ENCODE measurements at regions not wholly inside any gene's neighbourhood (a gene's known extent, or its start where the extent isn't known, plus 50 kb on each side); places are given as distances from the start of the nearest gene placed in this dataset.

- H3K9me3 ChIP-seq (ENCODE audit: control insufficient read depth in 1 of 2, low read length in 2 of 2) = no peaks in the 10 kb centered on the region
- H3K4me1 ChIP-seq (ENCODE audit: control insufficient read depth in 1 of 2, insufficient read depth in 2 of 2, low read length in 2 of 2) = no peaks in the 10 kb centered on the region
- no peak overlapping the region for H3K27ac ChIP-seq (ENCODE audit: low read depth, low read length)
- H3K4me3 ChIP-seq (ENCODE audit: low read depth in 1 of 2, low read length in 2 of 2) = no peak overlapping the region
- H3K9ac ChIP-seq (ENCODE audit: low read depth in 1 of 2, low read length in 2 of 2) = no peak overlapping the region
- H3K27me3 ChIP-seq (ENCODE audit: control insufficient read depth in 1 of 2, insufficient read depth in 2 of 2, low read length in 2 of 2) = no peaks in the 10 kb centered on the region
- H3K36me3 ChIP-seq (ENCODE audit: control insufficient read depth in 1 of 2, insufficient read depth in 2 of 2, low read length in 2 of 2) = no peaks in the 10 kb centered on the region
Measured at GRCh38 chr3:117109178-117109577, 399.6 kb downstream of the TUSC7 start.

DNA sequence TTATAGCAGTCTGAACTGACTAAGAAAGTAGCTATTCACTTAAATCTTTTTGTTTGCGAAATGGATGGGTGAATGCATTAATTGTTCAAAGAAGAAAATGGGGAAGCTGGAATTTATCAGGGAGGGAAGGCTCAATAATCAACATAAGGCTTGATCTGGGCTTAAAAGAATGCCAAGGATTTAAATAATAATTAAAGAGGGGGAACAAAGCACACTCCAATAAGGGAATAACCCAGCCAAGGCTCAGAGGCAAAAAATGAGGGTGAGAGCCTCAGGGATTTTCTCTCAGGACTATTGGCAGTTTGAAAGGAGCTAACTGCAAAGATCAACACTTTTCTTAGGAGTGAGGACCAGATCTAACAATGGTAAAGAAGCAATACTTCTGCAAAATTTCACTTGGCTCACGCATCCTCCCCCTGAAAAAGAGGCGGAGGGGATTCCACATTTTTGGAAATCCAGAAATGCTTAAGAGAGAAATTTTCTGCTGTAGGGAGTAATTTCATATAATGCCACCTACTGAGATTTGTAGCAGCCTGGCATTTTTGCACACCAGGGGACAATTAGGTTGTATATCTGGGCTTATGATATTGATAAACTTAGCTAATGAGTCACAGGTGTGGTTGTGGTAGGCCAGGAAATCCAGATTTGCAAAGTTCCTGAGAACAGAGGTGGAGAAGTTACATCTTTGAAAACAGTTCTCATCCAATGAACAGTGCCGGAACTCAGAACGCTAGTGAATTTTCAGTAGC is 405.1 kb downstream of the TUSC7 start:
- H3K27ac ChIP-seq (ENCODE audit: low read depth, low read length) = no peak overlapping the region
- no peaks in the 10 kb centered on the region for H3K36me3 ChIP-seq (ENCODE audit: control insufficient read depth in 1 of 2, insufficient read depth in 2 of 2, low read length in 2 of 2)
- no peak overlapping the region for H3K9ac ChIP-seq (ENCODE audit: low read depth in 1 of 2, low read length in 2 of 2)
- H3K4me1 ChIP-seq (ENCODE audit: control insufficient read depth in 1 of 2, insufficient read depth in 2 of 2, low read length in 2 of 2) = no peaks in the 10 kb centered on the region
- H3K4me3 ChIP-seq (ENCODE audit: low read depth in 1 of 2, low read length in 2 of 2) = no peak overlapping the region
- no peaks in the 10 kb centered on the region for H3K27me3 ChIP-seq (ENCODE audit: control insufficient read depth in 1 of 2, insufficient read depth in 2 of 2, low read length in 2 of 2)
- H3K9me3 ChIP-seq (ENCODE audit: control insufficient read depth in 1 of 2, low read length in 2 of 2) = no peaks in the 10 kb centered on the region

GRCh38 chr3:117117188-117117936 is 407.8 kb downstream of the TUSC7 start:
- Histone ChIP-seq H3K4me3 (ENCODE audit: low read depth in 1 of 2, low read length in 2 of 2) (no peak overlapping the region), H3K36me3 (ENCODE audit: control insufficient read depth in 1 of 2, insufficient read depth in 2 of 2, low read length in 2 of 2) (no peaks in the 10 kb centered on the region), H3K4me1 (ENCODE audit: control insufficient read depth in 1 of 2, insufficient read depth in 2 of 2, low read length in 2 of 2) (no peaks in the 10 kb centered on the region), H3K27ac (ENCODE audit: low read depth, low read length) (no peak overlapping the region), H3K9ac (ENCODE audit: low read depth in 1 of 2, low read length in 2 of 2) (no peak overlapping the region), H3K27me3 (ENCODE audit: control insufficient read depth in 1 of 2, insufficient read depth in 2 of 2, low read length in 2 of 2) (no peaks in the 10 kb centered on the region), H3K9me3 (ENCODE audit: control insufficient read depth in 1 of 2, low read length in 2 of 2) (no peaks in the 10 kb centered on the region)

DNA sequence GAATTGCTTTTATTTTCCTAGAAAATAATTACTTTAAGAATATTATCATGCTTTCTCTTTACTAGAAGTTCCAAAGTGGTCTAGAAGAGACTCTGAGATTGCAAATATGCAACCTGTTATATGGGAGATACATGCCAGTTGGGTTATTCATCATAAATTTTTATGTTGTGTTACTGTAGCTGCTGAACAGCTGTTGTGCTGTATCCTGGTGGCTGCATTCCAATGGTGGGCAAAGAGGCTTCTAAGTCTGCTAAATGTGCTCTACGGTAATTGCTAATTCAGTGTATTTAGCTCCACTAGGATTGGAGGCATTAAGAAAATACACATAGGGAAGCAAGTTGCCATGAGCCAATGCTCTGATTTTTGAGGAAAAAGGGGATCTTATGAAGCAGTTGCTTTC is 409.0 kb downstream of the TUSC7 start:
- H3K4me1 ChIP-seq (ENCODE audit: control insufficient read depth in 1 of 2, insufficient read depth in 2 of 2, low read length in 2 of 2) = no peaks in the 10 kb centered on the region
- no peaks in the 10 kb centered on the region for H3K27me3 ChIP-seq (ENCODE audit: control insufficient read depth in 1 of 2, insufficient read depth in 2 of 2, low read length in 2 of 2)
- no peak overlapping the region for H3K27ac ChIP-seq (ENCODE audit: low read depth, low read length)
- H3K9ac ChIP-seq (ENCODE audit: low read depth in 1 of 2, low read length in 2 of 2) = no peak overlapping the region
- no peaks in the 10 kb centered on the region for H3K36me3 ChIP-seq (ENCODE audit: control insufficient read depth in 1 of 2, insufficient read depth in 2 of 2, low read length in 2 of 2)
- H3K4me3 ChIP-seq (ENCODE audit: low read depth in 1 of 2, low read length in 2 of 2) = no peak overlapping the region
- no peaks in the 10 kb centered on the region for H3K9me3 ChIP-seq (ENCODE audit: control insufficient read depth in 1 of 2, low read length in 2 of 2)

DNA sequence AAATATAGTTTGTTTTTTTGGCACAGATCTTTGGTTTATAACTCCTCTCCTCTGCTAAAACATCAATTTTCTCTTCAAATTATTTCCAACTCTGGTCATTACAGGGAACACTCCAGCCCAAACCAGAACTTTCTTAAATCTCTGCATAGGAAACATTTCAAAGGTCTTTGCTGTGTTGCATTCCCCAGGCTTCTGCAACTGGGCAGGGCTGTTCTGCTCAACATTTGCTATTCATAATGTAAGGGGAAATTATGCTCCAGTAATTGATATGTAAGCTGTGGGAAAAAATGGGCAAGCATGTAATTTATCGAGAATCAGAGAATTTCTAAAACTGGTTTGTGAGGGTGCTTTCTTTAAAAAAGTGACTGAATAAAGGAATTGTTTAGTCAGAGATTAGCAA is 410.4 kb downstream of the TUSC7 start:
- no peaks in the 10 kb centered on the region for H3K4me1 ChIP-seq (ENCODE audit: control insufficient read depth in 1 of 2, insufficient read depth in 2 of 2, low read length in 2 of 2)
- no peak overlapping the region for H3K27ac ChIP-seq (ENCODE audit: low read depth, low read length)
- no peak overlapping the region for H3K9ac ChIP-seq (ENCODE audit: low read depth in 1 of 2, low read length in 2 of 2)
- no peaks in the 10 kb centered on the region for H3K27me3 ChIP-seq (ENCODE audit: control insufficient read depth in 1 of 2, insufficient read depth in 2 of 2, low read length in 2 of 2)
- no peaks in the 10 kb centered on the region for H3K36me3 ChIP-seq (ENCODE audit: control insufficient read depth in 1 of 2, insufficient read depth in 2 of 2, low read length in 2 of 2)
- H3K4me3 ChIP-seq (ENCODE audit: low read depth in 1 of 2, low read length in 2 of 2) = no peak overlapping the region
- no peaks in the 10 kb centered on the region for H3K9me3 ChIP-seq (ENCODE audit: control insufficient read depth in 1 of 2, low read length in 2 of 2)

GRCh38 chr3:117122609-117123008 is 413.0 kb downstream of the TUSC7 start:
- H3K27ac ChIP-seq (ENCODE audit: low read depth, low read length) = no peak overlapping the region
- H3K9me3 ChIP-seq (ENCODE audit: control insufficient read depth in 1 of 2, low read length in 2 of 2) = no peaks in the 10 kb centered on the region
- no peaks in the 10 kb centered on the region for H3K27me3 ChIP-seq (ENCODE audit: control insufficient read depth in 1 of 2, insufficient read depth in 2 of 2, low read length in 2 of 2)
- H3K4me3 ChIP-seq (ENCODE audit: low read depth in 1 of 2, low read length in 2 of 2) = no peak overlapping the region
- no peaks in the 10 kb centered on the region for H3K4me1 ChIP-seq (ENCODE audit: control insufficient read depth in 1 of 2, insufficient read depth in 2 of 2, low read length in 2 of 2)
- H3K9ac ChIP-seq (ENCODE audit: low read depth in 1 of 2, low read length in 2 of 2) = no peak overlapping the region
- H3K36me3 ChIP-seq (ENCODE audit: control insufficient read depth in 1 of 2, insufficient read depth in 2 of 2, low read length in 2 of 2) = no peaks in the 10 kb centered on the region

DNA sequence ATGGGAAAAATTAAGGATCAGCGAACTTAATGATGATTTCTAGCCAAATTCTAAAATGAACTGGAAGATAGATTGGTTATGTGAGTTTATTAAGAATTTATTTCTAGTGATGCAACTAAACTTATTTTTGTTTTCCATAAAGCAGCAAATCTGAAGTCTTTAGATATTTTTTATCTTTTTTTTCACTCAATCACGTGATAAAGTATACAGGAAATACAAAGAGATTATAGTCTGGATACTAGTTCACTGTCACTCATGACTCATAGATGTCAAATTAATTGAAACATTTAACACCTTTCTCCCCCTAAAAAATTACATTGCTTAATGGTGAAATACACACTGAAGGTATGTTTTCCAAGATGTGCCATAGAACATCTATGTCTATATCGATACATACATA is 416.9 kb downstream of the TUSC7 start:
- Histone ChIP-seq H3K27ac (ENCODE audit: low read depth, low read length) (no peak overlapping the region), H3K9me3 (ENCODE audit: control insufficient read depth in 1 of 2, low read length in 2 of 2) (no peaks in the 10 kb centered on the region), H3K27me3 (ENCODE audit: control insufficient read depth in 1 of 2, insufficient read depth in 2 of 2, low read length in 2 of 2) (no peaks in the 10 kb centered on the region), H3K4me3 (ENCODE audit: low read depth in 1 of 2, low read length in 2 of 2) (no peak overlapping the region), H3K9ac (ENCODE audit: low read depth in 1 of 2, low read length in 2 of 2) (no peak overlapping the region), H3K36me3 (ENCODE audit: control insufficient read depth in 1 of 2, insufficient read depth in 2 of 2, low read length in 2 of 2) (no peaks in the 10 kb centered on the region), H3K4me1 (ENCODE audit: control insufficient read depth in 1 of 2, insufficient read depth in 2 of 2, low read length in 2 of 2) (peaks cover 8 to 19% of the 10 kb centered on the region in 2 donors)

DNA sequence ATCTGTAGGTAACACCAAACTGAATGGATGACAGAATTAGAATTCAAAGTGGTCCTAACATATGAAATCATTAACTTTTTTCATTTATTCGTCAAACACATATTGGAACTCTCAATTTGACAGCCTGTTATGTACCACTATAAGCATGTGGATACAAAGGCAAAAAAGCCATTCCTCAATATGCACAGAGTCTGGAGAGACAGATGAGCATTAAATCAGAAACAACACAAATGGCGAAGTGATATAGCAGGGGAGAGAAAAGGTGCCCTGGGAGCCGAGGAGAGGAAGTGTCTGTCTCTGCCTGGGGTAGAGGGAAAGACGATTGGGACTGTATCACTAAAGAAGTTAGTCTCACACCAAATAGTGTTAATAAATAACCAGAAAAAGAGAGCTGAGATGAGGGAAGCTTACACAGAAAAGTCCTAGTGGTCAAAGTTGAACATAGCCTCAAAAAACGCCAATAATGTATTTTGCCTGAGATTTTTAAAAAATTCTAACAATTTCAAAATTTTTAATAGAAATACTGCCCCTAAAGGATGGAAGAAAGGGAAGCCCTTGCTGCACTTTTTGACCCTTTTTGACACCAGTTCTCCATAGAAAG is 417.5 kb downstream of the TUSC7 start:
- no peaks in the 10 kb centered on the region for H3K9me3 ChIP-seq (ENCODE audit: control insufficient read depth in 1 of 2, low read length in 2 of 2)

GRCh38 chr3:117128133-117128532 is 418.6 kb downstream of the TUSC7 start:
- H3K9me3 ChIP-seq (ENCODE audit: control insufficient read depth in 1 of 2, low read length in 2 of 2) = no peaks in the 10 kb centered on the region
- H3K27ac ChIP-seq (ENCODE audit: low read depth, low read length) = no peak overlapping the region
- no peak overlapping the region for H3K4me3 ChIP-seq (ENCODE audit: low read depth in 1 of 2, low read length in 2 of 2)
- peaks cover 8 to 21% of the 10 kb centered on the region in 2 donors for H3K4me1 ChIP-seq (ENCODE audit: control insufficient read depth in 1 of 2, insufficient read depth in 2 of 2, low read length in 2 of 2)
- H3K9ac ChIP-seq (ENCODE audit: low read depth in 1 of 2, low read length in 2 of 2) = no peak overlapping the region
- H3K36me3 ChIP-seq (ENCODE audit: control insufficient read depth in 1 of 2, insufficient read depth in 2 of 2, low read length in 2 of 2) = no peaks in the 10 kb centered on the region
- H3K27me3 ChIP-seq (ENCODE audit: control insufficient read depth in 1 of 2, insufficient read depth in 2 of 2, low read length in 2 of 2) = no peaks in the 10 kb centered on the region

More for the DNA sequence above, 417.5 kb downstream of the TUSC7 start:
- H3K27ac ChIP-seq (ENCODE audit: low read depth, low read length) = no peak overlapping the region
- no peak overlapping the region for H3K9ac ChIP-seq (ENCODE audit: low read depth in 1 of 2, low read length in 2 of 2)
- H3K27me3 ChIP-seq (ENCODE audit: control insufficient read depth in 1 of 2, insufficient read depth in 2 of 2, low read length in 2 of 2) = no peaks in the 10 kb centered on the region
- no peak overlapping the region for H3K4me3 ChIP-seq (ENCODE audit: low read depth in 1 of 2, low read length in 2 of 2)
- H3K36me3 ChIP-seq (ENCODE audit: control insufficient read depth in 1 of 2, insufficient read depth in 2 of 2, low read length in 2 of 2) = no peaks in the 10 kb centered on the region
- H3K4me1 ChIP-seq (ENCODE audit: control insufficient read depth in 1 of 2, insufficient read depth in 2 of 2, low read length in 2 of 2) = peaks cover 8 to 21% of the 10 kb centered on the region in 2 donors

GRCh38 chr3:117128872-117129271 is 419.3 kb downstream of the TUSC7 start:
- Histone ChIP-seq H3K27me3 (ENCODE audit: control insufficient read depth in 1 of 2, insufficient read depth in 2 of 2, low read length in 2 of 2) (no peaks in the 10 kb centered on the region), H3K4me3 (ENCODE audit: low read depth in 1 of 2, low read length in 2 of 2) (no peak overlapping the region), H3K36me3 (ENCODE audit: control insufficient read depth in 1 of 2, insufficient read depth in 2 of 2, low read length in 2 of 2) (no peaks in the 10 kb centered on the region), H3K9me3 (ENCODE audit: control insufficient read depth in 1 of 2, low read length in 2 of 2) (no peaks in the 10 kb centered on the region), H3K4me1 (ENCODE audit: control insufficient read depth in 1 of 2, insufficient read depth in 2 of 2, low read length in 2 of 2) (peaks cover 8 to 21% of the 10 kb centered on the region in 2 donors), H3K27ac (ENCODE audit: low read depth, low read length) (no peak overlapping the region), H3K9ac (ENCODE audit: low read depth in 1 of 2, low read length in 2 of 2) (no peak overlapping the region)
